SHP77 (cell line): ENCODE measurements at regions not wholly inside any gene's neighbourhood (a gene's known extent, or its start where the extent isn't known, plus 50 kb on each side); places are given as distances from the start of the nearest gene placed in this dataset.

Experiments
- DNase-seq, 2 experiments: peaks; one replicate each; lab custom pipeline; 2025; lab: John Stamatoyannopoulos, UW

GRCh38 chr11:15730263-15730994 lies 615.7 kb downstream of the INSC start:
- DNase-seq = peak; percentile 8 to 12

- no peak for DNase-seq
Measured at GRCh38 chr11:15730995-15731385, 616.3 kb downstream of the INSC start.

- DNase-seq = no peak
Measured at GRCh38 chr11:15735706-15736105, 620.6 kb downstream of the SOX6 start.

- DNase-seq = no peak
Measured at GRCh38 chr11:15737320-15737719, 619.0 kb downstream of the SOX6 start.

GRCh38 chr11:15738931-15739330 lies 617.4 kb downstream of the SOX6 start:
- no peak for DNase-seq

GRCh38 chr11:15742626-15743519 lies 613.5 kb downstream of the SOX6 start:
- DNase-seq = no peak

- DNase-seq = no peak
Measured at GRCh38 chr11:15744693-15745092, 611.7 kb downstream of the SOX6 start.

- no peak for DNase-seq
Measured at GRCh38 chr11:15745266-15745665, 611.1 kb downstream of the SOX6 start.

GRCh38 chr11:15747671-15748070 lies 608.7 kb downstream of the SOX6 start:
- DNase-seq = no peak

- DNase-seq = no peak
Measured at GRCh38 chr11:15748132-15748531, 608.2 kb downstream of the SOX6 start.

GRCh38 chr11:15748741-15749140 lies 607.6 kb downstream of the SOX6 start:
- no peak for DNase-seq

- no peak for DNase-seq
Measured at GRCh38 chr11:15750535-15751308, 605.6 kb downstream of the SOX6 start.

- no peak for DNase-seq
Measured at GRCh38 chr11:15754221-15754620, 602.1 kb downstream of the SOX6 start.

GRCh38 chr11:15757048-15757698 lies 599.2 kb downstream of the SOX6 start:
- no peak for DNase-seq

- no peak for DNase-seq
Measured at GRCh38 chr11:15758857-15759465, 597.4 kb downstream of the SOX6 start.

- no peak for DNase-seq
Measured at GRCh38 chr11:15761235-15761634, 595.1 kb downstream of the SOX6 start.

- no peak for DNase-seq
Measured at GRCh38 chr11:15764326-15764725, 592.0 kb downstream of the SOX6 start.

GRCh38 chr11:15764948-15765347 lies 591.4 kb downstream of the SOX6 start:
- no peak for DNase-seq

- DNase-seq = no peak
Measured at GRCh38 chr11:15765530-15765929, 590.8 kb downstream of the SOX6 start.

- DNase-seq = no peak
Measured at GRCh38 chr11:15768321-15768720, 588.0 kb downstream of the SOX6 start.

- DNase-seq = no peak
Measured at GRCh38 chr11:15769203-15769602, 587.1 kb downstream of the SOX6 start.
